OCI-LY3 (cell line): ENCODE measurements at regions not wholly inside any gene's neighbourhood (a gene's known extent, or its start where the extent isn't known, plus 50 kb on each side); places are given as distances from the start of the nearest gene placed in this dataset.

Experiments used
- H2AFZ ChIP-seq: fragments of 200-600, 300-600 bp; shearing (Covaris generic); 2 replicates; pipeline ENCODE4 v1.6.0; 2014; ENCODE audit warnings: antibody characterized with exemption, low read depth, low read length
- H3K27ac ChIP-seq: fragments of 200-600, 300-600 bp; sonication (generic); 2 replicates; pipeline ENCODE4 v1.5.1; 2014; ENCODE audit warnings: mild to moderate bottlenecking, low read length, moderate library complexity, mixed read lengths
- H3K27me3 ChIP-seq: fragments of 200-600, 300-600 bp; sonication (generic); 2 replicates; pipeline ENCODE4 v1.6.1; 2014; ENCODE audit warnings: low read depth, low read length, mixed read lengths
- H3K36me3 ChIP-seq: fragments of 200-600, 300-600 bp; sonication (generic); replicated peaks from 2 replicates; pipeline ENCODE3; 2014; ENCODE audit warnings: low read depth, low read length, mixed read lengths
- H3K4me1 ChIP-seq: fragments of 300-600, 200-600 bp; sonication (generic); 2 replicates; pipeline ENCODE4 v1.6.1; 2014; ENCODE audit warnings: low read length, mixed read lengths
- H3K4me2 ChIP-seq: fragments of 200-600, 300-600 bp; sonication (generic); 2 replicates; pipeline ENCODE4 v1.6.1; 2014; ENCODE audit warnings: low read length, mixed read lengths
- H3K4me3 ChIP-seq: fragments of 300-600, 200-600 bp; sonication (generic); 2 replicates; pipeline ENCODE4 v1.5.1; 2014; ENCODE audit warnings: antibody characterized with exemption, mild to moderate bottlenecking, low read length, moderate library complexity
- H3K79me2 ChIP-seq: fragments of 300-600, 200-600 bp; shearing (Covaris generic); 2 replicates; pipeline ENCODE4 v1.6.1; 2014; ENCODE audit warnings: mild to moderate bottlenecking, low read length, mixed read lengths
- H3K9ac ChIP-seq: fragments of 300-600, 200-600 bp; shearing (Covaris generic); 2 replicates; pipeline ENCODE4 v1.6.0; 2014; ENCODE audit warnings: mild to moderate bottlenecking, low read length, moderate library complexity
- H3K9me3 ChIP-seq: fragments of 200-600, 300-600 bp; shearing (Covaris generic); 2 replicates; pipeline ENCODE4 v1.6.1; 2014; ENCODE audit warnings: low read length, mixed read lengths; ENCODE audit not compliant: insufficient read depth
- H4K20me1 ChIP-seq: fragments of 200-600, 300-600 bp; sonication (generic); 2 replicates; pipeline ENCODE4 v1.6.1; 2016; ENCODE audit warnings: low read length, mixed read lengths; ENCODE audit not compliant: insufficient read depth
- CTCF ChIP-seq: fragments of 200-600, 300-600 bp; sonication (generic); IDR thresholded peaks from 2 replicates; pipeline ENCODE4 v1.5.1; 2014; ENCODE audit warnings: antibody characterized with exemption, low read length, low read depth
- EZH2phosphoT487 ChIP-seq: fragments of 200-600 bp; shearing (Covaris generic); IDR thresholded peaks from 2 replicates; pipeline ENCODE4 v1.6.1; 2018; ENCODE audit warnings: antibody characterized with exemption, mixed run types, low read depth

GRCh38 chr6:97790926-97791590 is 508.0 kb upstream of the MMS22L start:
- Histone ChIP-seq H3K27ac (no peak overlapping the region), H3K27me3 (no peaks in the 10 kb centered on the region), H3K4me1 (no peaks in the 10 kb centered on the region), H3K9ac (no peak overlapping the region), H3K36me3 (no peaks in the 10 kb centered on the region), H3K4me2 (no peak overlapping the region), H2AFZ (no peak overlapping the region), H3K9me3 (no peaks in the 10 kb centered on the region), H3K4me3 (no peak overlapping the region), H3K79me2 (no peaks in the 10 kb centered on the region), H4K20me1 (no peaks in the 10 kb centered on the region)
- TF ChIP-seq CTCF: no peak
- TF ChIP-seq EZH2phosphoT487: no peak

GRCh38 chr6:97805596-97805995 is 522.6 kb upstream of the MMS22L start:
- H3K4me1 ChIP-seq: no peaks in the 10 kb centered on the region
- no peak overlapping the region for H3K9ac ChIP-seq
- no peak overlapping the region for H3K4me3 ChIP-seq
- H2AFZ ChIP-seq: no peak overlapping the region
- H4K20me1 ChIP-seq: no peaks in the 10 kb centered on the region
- no peaks in the 10 kb centered on the region for H3K9me3 ChIP-seq
- H3K36me3 ChIP-seq: no peaks in the 10 kb centered on the region
- no peaks in the 10 kb centered on the region for H3K27me3 ChIP-seq
- no peak overlapping the region for H3K4me2 ChIP-seq
- TF ChIP-seq CTCF: no peak
- TF ChIP-seq EZH2phosphoT487: no peak
- H3K27ac ChIP-seq: no peak overlapping the region
- no peaks in the 10 kb centered on the region for H3K79me2 ChIP-seq

- Histone ChIP-seq H4K20me1 (no peaks in the 10 kb centered on the region), H3K36me3 (no peaks in the 10 kb centered on the region), H3K4me3 (no peak overlapping the region), H3K4me2 (no peak overlapping the region), H3K27ac (no peak overlapping the region), H3K27me3 (no peaks in the 10 kb centered on the region), H3K9ac (no peak overlapping the region), H2AFZ (no peak overlapping the region), H3K4me1 (no peaks in the 10 kb centered on the region), H3K9me3 (no peaks in the 10 kb centered on the region), H3K79me2 (no peaks in the 10 kb centered on the region)
- TF ChIP-seq EZH2phosphoT487: no peak
- TF ChIP-seq CTCF: no peak
Observed at GRCh38 chr6:97812940-97813339, 529.9 kb upstream of the MMS22L start.

GRCh38 chr6:97813889-97814567 is 531.0 kb upstream of the MMS22L start:
- H3K27me3 ChIP-seq: no peaks in the 10 kb centered on the region
- no peak overlapping the region for H2AFZ ChIP-seq
- no peak overlapping the region for H3K4me3 ChIP-seq
- H3K36me3 ChIP-seq: no peaks in the 10 kb centered on the region
- no peak overlapping the region for H3K4me2 ChIP-seq
- H3K79me2 ChIP-seq: no peaks in the 10 kb centered on the region
- no peaks in the 10 kb centered on the region for H3K9me3 ChIP-seq
- no peaks in the 10 kb centered on the region for H3K4me1 ChIP-seq
- no peak for TF ChIP-seq CTCF
- TF ChIP-seq EZH2phosphoT487: no peak
- H3K27ac ChIP-seq: no peak overlapping the region
- H3K9ac ChIP-seq: no peak overlapping the region
- no peaks in the 10 kb centered on the region for H4K20me1 ChIP-seq
